ENCODE measurements at regions not wholly inside any gene's neighbourhood (a gene's known extent, or its start where the extent isn't known, plus 50 kb on each side); places are given as distances from the start of the nearest gene placed in this dataset.

GRCh38 chr12:116430911-116431565, 128.1 kb upstream of the MAP1LC3B2 start:
- Histone ChIP-seq H3K9ac (ENCODE audit: extremely low read depth, insufficient read length, low read length) (no peak overlapping the region), H4K20me1 (ENCODE audit: control insufficient read depth, insufficient read depth, insufficient read length) (no peaks in the 10 kb centered on the region), H3K79me2 (ENCODE audit: insufficient read depth, low read length) (no peaks in the 10 kb centered on the region), H3K27me3 (ENCODE audit: insufficient read depth, low read length) (no peaks in the 10 kb centered on the region), H4K8ac (replicated peaks; ENCODE audit: insufficient read length, low read depth, low read length) (no peak overlapping the region), H3K23ac (ENCODE audit: insufficient read length, low read depth, low read length) (no peak overlapping the region), H2AK5ac (ENCODE audit: insufficient read length, low read length) (no peak overlapping the region), H3K14ac (ENCODE audit: insufficient read depth, low read length) (no peak overlapping the region), H3K18ac (ENCODE audit: insufficient read length, low read depth, low read length) (no peak overlapping the region), H3T11ph (ENCODE audit: low read length) (no peak overlapping the region), H4K91ac (ENCODE audit: insufficient read length, low read depth, low read length) (no peak overlapping the region), H3K79me1 (ENCODE audit: insufficient read depth, low read depth, low read length, poor library complexity, severe bottlenecking) (no peaks in the 10 kb centered on the region), H3K56ac (ENCODE audit: insufficient read length, low read depth, low read length) (no peak overlapping the region), H2BK12ac (ENCODE audit: insufficient read length, low read depth, low read length) (no peak overlapping the region), H2AFZ (ENCODE audit: low read length) (no peak overlapping the region), H2BK5ac (ENCODE audit: insufficient read length, low read length) (no peak overlapping the region), H3K23me2 (ENCODE audit: insufficient read length, low read depth, low read length, poor library complexity, severe bottlenecking) (no peaks in the 10 kb centered on the region), H2BK15ac (ENCODE audit: low read depth, low read length) (no peak overlapping the region), H2BK120ac (ENCODE audit: low read depth, low read length, poor library complexity, severe bottlenecking) (no peak overlapping the region), H3K4me2 (ENCODE audit: insufficient read depth, insufficient read length, low read length) (no peak overlapping the region), H3K27ac (ENCODE audit: insufficient read length, low read depth, low read length) (no peak overlapping the region), H2BK20ac (ENCODE audit: low read depth, low read length, poor library complexity, severe bottlenecking) (no peak overlapping the region), H4K5ac (ENCODE audit: insufficient read length, low read depth, low read length) (no peak overlapping the region), H3K4me1 (ENCODE audit: insufficient read depth, low read length) (peaks cover 2% of the 10 kb centered on the region; the same call in 1 of the 2 replicates), H3K9me3 (ENCODE audit: control insufficient read depth, low read depth, low read length) (no peaks in the 10 kb centered on the region), H3K4ac (ENCODE audit: low read depth, low read length) (no peak overlapping the region)
- TF ChIP-seq CTCF (conservative IDR thresholded peaks at IDR 0.05) = no peak
- peaks cover 1% of the 10 kb centered on the region; the same call in 1 of the 2 replicates for H3K27me3 Mint-ChIP-seq (ENCODE audit: low read depth)
- H3K4me3 Mint-ChIP-seq = no peak overlapping the region
- peaks cover 2% of the 10 kb centered on the region in 2 experiments; a peak in 2 of 5 replicates for H3K9me3 Mint-ChIP-seq
- no peak overlapping the region; a peak in 1 of 7 replicates for H3K27ac Mint-ChIP-seq
- WGBS (ENCODE audit: extremely low coverage, insufficient read length, low lambda C conversion rate) = no CpG with 5 or more reads among the region's 5 CpGs
- peaks cover 0 to 5% (median 0%) of the 10 kb centered on the region in 3 experiments; a peak in 1 of 7 replicates for H3K36me3 Mint-ChIP-seq (ENCODE audit: insufficient read depth in 1 of 3, low read depth in 3 of 3)
- peaks cover 47 to 57% of the 10 kb centered on the region in 2 experiments for H3K4me1 Mint-ChIP-seq
- DNase-seq = no peak
